ENCODE measurements at regions not wholly inside any gene's neighbourhood (a gene's known extent, or its start where the extent isn't known, plus 50 kb on each side); places are given as distances from the start of the nearest gene placed in this dataset.
"Not testable (repeated sequence)": the region's sequence is repeated elsewhere in the genome, so short reads cannot be mapped to it uniquely, and the experiment has no call there.

GRCh38 chr1:192418552-192419285 lies 101.9 kb downstream of the RGS21 start:
- no peak for DNase-seq

GRCh38 chr1:192430644-192431043 lies 113.9 kb downstream of the RGS21 start:
- DNase-seq: no peak

GRCh38 chr1:192435704-192436103 lies 118.9 kb downstream of the RGS21 start:
- DNase-seq: no peak

GRCh38 chr1:192436441-192437078 lies 119.8 kb downstream of the RGS21 start:
- DNase-seq: no peak

DNA sequence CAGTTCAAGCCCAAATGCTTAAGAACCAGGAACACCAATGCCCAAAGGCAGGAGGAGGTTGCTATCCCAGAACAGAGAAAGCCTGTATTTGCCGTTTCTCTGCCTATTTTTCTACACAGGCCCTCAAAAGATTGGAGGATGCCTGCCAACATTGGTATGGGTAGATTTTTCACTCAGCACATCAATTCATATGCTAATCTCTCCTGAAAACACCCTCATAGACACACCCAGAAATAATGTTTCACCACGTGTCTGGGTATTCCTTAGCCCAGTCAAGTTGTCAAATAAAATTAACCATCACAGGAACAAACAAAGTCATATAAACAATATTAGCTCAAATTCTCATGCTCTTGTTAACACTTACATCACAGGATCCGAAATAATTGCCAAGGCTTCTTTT lies 121.9 kb downstream of the RGS21 start:
- no peak for DNase-seq

GRCh38 chr1:192439373-192440025 lies 122.7 kb downstream of the RGS21 start:
- DNase-seq: no peak

DNA sequence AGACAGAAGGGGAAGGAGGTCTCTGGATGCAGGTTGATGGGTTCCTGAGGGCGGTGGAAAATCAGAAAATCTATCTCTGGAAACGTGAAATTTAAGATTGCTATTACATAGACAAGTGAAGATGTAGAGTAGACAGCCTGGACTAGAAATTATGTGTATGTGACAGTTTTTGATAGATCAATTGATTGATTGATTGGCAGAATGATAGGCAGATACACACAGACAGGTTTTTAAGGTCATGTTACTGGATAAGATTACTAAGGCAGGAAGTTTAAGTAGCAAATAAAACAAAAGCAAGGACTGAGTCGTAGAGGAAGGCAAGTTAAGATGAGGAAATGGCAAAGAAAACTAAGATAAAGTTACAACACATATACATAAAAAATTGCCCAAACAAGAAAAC lies 124.7 kb downstream of the RGS21 start:
- DNase-seq: no peak

GRCh38 chr1:192442736-192443135 lies 125.9 kb downstream of the RGS21 start:
- DNase-seq: no peak

GRCh38 chr1:192443616-192444015 lies 126.8 kb downstream of the RGS21 start:
- no peak for DNase-seq

DNA sequence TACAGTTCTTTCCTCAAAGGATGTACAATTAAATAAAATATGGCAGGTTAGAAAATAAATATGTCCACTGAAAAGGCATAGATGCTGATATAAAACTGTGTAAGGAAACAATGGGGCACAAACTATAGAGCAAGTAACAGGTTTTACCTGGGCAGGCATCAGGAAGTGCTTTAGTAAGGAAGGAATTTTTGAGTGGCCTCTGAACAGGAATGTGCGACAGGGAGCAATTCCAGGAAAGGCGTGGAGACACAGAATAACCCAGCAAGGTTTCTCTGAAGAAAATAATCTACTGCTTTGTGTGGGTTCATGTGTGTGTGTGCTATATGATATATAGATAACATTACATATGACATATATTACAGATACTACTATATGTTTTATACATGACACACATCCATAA lies 128.4 kb downstream of the RGS21 start:
- no peak for DNase-seq

- DNase-seq: peak; percentile 63 to 73
Measured at GRCh38 chr1:192445839-192446489, 129.2 kb downstream of the RGS21 start.

GRCh38 chr1:192448026-192448578 lies 127.5 kb upstream of the RGS1 start:
- no peak for DNase-seq

DNA sequence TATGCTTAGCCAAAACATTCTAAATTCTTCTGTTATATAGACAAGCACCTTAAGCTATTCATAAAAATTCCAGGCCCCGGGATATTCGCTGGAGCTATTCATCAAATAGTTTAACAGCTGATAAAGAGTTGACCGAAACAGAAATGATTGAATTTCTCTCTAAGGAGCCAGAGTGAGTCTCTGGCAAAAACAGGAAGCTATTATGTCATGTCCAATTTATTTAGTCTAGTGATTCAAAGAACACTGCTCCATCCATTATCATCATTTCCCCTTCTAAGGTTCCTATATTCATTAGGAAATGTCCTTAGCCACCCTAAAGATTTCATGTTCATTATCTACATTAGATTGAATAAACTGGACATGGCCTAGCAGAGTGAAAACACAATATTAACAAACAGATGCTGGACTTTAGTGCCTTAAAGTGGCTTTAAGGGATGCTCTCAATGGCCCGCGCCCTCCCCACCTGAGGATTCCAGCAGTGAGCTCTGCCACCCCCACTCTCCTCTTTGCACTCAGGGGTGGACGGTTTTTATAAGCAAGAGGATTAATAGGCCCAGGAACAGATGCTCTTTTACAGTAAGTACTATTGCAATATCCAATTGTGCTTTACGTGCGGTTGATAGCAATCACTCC lies 122.1 kb upstream of the RGS1 start:
- no peak for DNase-seq

GRCh38 chr1:192459467-192459866 lies 116.1 kb upstream of the RGS1 start:
- no peak for DNase-seq

DNA sequence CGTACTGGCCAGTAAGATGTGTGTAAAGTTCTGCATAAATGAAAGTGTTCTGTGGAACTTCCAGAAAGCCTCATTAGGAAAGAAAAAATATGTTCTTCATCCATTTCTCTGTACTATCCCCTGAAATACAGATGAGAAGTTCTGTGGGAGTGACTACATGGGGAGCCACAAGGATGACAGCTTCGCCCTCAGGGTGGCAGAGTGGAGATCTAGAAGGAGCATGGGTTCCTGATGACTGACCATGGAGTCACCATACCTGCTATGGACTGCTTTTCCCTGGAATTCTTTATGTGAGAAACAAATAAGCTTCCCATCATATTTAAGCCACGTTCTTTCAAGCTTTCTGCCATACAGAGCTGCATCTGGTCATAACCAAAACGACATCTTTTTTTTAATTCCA lies 113.9 kb upstream of the RGS1 start:
- no peak for DNase-seq

GRCh38 chr1:192462616-192463015 lies 113.0 kb upstream of the RGS1 start:
- DNase-seq: no peak

DNA sequence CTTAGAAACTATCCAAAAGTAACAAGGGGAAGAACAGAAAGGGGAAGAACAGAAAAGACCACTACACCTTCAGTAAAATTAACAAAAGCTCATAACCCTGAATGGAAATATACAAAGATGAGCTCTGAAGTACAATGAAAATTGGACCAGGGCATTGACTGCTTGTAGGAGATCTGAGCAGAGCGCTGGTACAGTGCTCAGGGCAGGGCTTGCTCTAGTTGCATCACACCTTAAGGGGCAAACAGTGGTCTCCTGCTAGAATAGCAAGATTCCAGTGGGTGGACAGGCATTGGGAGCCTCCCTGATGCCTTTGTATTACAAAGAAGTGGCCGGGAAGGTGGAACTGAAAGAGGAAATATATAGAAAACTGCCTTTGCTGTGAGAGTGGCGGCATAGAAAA lies 111.9 kb upstream of the RGS1 start:
- no peak for DNase-seq

DNA sequence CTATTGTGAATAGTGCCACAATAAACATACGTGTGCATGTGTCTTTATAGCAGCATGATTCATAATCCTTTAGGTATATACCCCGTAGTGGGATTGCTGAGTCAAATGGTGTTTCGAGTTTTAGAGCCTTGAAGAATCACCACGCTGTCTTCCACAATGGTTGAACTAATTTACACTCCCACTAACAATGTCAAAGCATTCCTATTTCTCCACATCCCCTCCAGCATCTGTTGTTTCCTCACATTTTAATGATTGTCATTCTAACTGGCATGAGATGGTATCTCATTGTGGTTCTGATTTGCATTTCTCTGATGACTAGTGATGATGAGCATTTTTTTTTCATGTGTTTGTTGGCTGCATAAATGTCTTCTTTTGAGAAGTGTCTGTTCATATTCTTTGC lies 110.4 kb upstream of the RGS1 start:
- DNase-seq: not testable (repeated sequence)

DNA sequence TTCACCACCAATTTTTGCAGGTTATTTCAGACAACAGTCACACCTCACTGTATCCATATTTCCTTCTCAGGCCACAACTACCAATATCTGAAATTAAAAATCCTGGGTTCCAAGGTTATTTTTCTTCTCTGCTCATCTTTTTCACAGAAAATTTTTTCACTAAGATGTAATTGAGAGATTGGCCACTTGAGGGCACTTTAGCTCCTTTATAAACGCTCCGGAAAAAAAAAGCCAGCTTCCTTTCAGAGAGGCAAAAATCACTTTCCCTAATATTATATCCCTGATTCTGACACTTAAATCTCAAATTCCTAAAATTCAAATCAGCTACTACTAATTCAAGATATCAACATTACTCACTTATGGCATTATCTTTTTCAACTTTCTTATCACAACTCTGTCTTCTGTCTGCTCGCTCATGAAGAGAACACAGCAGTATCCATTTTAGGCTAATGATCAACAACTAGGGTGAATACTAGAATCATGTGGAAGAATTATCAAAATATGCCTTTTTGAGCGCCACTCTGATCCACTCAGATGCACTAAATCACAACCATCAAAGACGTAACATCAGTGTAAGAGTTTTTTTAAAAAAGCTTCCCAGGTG lies 101.4 kb upstream of the RGS1 start:
- DNase-seq: no peak

DNA sequence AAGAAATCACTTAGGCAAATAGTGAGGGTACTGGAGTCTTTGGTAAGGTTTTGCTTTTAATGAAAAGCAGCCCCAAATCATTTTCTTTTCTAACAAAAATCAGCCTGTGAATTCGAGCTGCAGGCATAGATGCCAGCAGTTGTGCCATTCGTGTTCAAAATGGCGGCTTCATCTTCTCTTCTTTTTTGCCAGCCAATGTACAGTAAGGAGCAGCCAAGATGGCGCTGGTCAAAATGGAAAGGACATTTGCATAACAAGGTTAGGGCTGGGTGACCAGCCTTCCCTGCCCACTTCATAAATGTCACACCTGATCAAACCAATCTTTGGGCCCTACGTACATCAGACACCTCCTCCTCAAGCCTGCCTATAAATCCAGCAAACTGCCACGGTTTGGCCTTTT lies 100.2 kb upstream of the RGS1 start:
- no peak for DNase-seq

DNA sequence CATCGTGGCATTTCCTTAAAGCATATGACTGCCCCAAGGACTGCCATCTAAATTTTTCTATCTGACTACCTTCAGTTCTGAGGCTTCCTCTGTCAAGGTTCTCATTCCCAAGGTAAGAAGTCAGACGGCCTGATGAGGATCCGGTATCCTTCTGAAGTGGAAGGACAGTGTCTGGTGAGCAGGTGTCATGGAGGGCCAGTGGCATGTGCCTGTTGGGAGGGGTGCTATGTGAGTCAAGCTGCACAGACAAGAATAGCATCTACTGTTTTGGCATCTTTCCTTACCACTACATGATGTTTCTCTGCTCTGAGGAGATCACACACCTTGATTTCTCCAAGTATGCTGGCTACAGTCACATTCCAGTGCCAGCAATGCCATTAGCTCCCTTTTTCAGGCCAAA lies 99.6 kb upstream of the RGS1 start:
- DNase-seq: no peak

- peak in 1 of 2 donors; percentile 19 for DNase-seq
Measured at GRCh38 chr1:192476802-192477298, 98.7 kb upstream of the RGS1 start.

All from stimulated activated CD4-positive, alpha-beta T cell treated with anti-CD3 and anti-CD28 coated beads, Interleukin-2, amount 100 ng/mL, for 24 hours (primary cell).